B cell (primary cell): ENCODE measurements at regions not wholly inside any gene's neighbourhood (a gene's known extent, or its start where the extent isn't known, plus 50 kb on each side); places are given as distances from the start of the nearest gene placed in this dataset.

ENCODE experiments used
- CTCF ChIP-seq: fragments of 200-600 bp; IDR thresholded peaks from one replicate; pipeline ENCODE4 v1.8.0; 2022; ENCODE audit warnings: antibody characterized with exemption, mild to moderate bottlenecking
- EZH2 ChIP-seq: IDR thresholded peaks from 2 replicates; pipeline ENCODE4 v1.6.1; 2012; ENCODE audit warnings: borderline replicate concordance, low read depth, mild to moderate bottlenecking, moderate library complexity, low read length; ENCODE audit not compliant: insufficient read depth, poor library complexity, severe bottlenecking

GRCh38 chr9:135019224-135019623, 68.2 kb upstream of the OLFM1 start:
- TF ChIP-seq CTCF (no peak), EZH2 (no peak)
